HEK293T (cell line): ENCODE measurements at regions not wholly inside any gene's neighbourhood (a gene's known extent, or its start where the extent isn't known, plus 50 kb on each side); places are given as distances from the start of the nearest gene placed in this dataset.

Source experiments
- BHLHE40 ChIP-seq: fragments of 450-650 bp; IDR thresholded peaks from 2 replicates; pipeline ENCODE4 v1.6.1; 2016; ENCODE audit warnings: mild to moderate bottlenecking, moderate library complexity, borderline replicate concordance
- ELF4 ChIP-seq: fragments of 450-650 bp; IDR thresholded peaks from 2 replicates; pipeline ENCODE4 v1.6.1; 2017; ENCODE audit warnings: antibody characterized with exemption
- FOXA1 ChIP-seq: fragments of 450-650 bp; IDR thresholded peaks from 2 replicates; pipeline ENCODE4 v1.6.1; 2016; ENCODE audit warnings: mild to moderate bottlenecking
- FOXK2 ChIP-seq: fragments of 450-650 bp; IDR thresholded peaks from 2 replicates; pipeline ENCODE4 v1.6.1; 2016; ENCODE audit warnings: mild to moderate bottlenecking
- HDGF ChIP-seq: fragments of 450-650 bp; IDR thresholded peaks from 2 replicates; pipeline ENCODE4 v1.6.1; 2017; ENCODE audit warnings: antibody characterized with exemption, borderline replicate concordance
- L3MBTL2 ChIP-seq: fragments of 450-650 bp; conservative IDR thresholded peaks from 2 replicates; pipeline ENCODE4 v1.6.1; 2016; ENCODE audit warnings: mild to moderate bottlenecking
- NFRKB ChIP-seq: fragments of 450-650 bp; IDR thresholded peaks from 2 replicates; pipeline ENCODE4 v1.6.1; 2016; ENCODE audit warnings: mild to moderate bottlenecking, moderate library complexity
- PKNOX1 ChIP-seq: fragments of 450-650 bp; IDR thresholded peaks from 2 replicates; pipeline ENCODE4 v1.6.1; 2016
- SP1 ChIP-seq: fragments of 450-650 bp; IDR thresholded peaks from 2 replicates; pipeline ENCODE4 v1.6.1; 2017
- TARDBP ChIP-seq: fragments of 450-650 bp; IDR thresholded peaks from 2 replicates; pipeline ENCODE4 v1.6.1; 2016
- ZNF384 ChIP-seq: fragments of 450-650 bp; IDR thresholded peaks from 2 replicates; pipeline ENCODE4 v1.6.1; 2016

GRCh38 chrX:120749141-120749846 is 119.4 kb upstream of the C1GALT1C1 start:
- TF ChIP-seq BHLHE40 (no peak), NFRKB (no peak), TARDBP (no peak), HDGF (no peak), L3MBTL2 (no peak), ELF4 (no peak), ZNF384 (no peak), FOXK2 (no peak), SP1 (no peak), FOXA1 (no peak), PKNOX1 (no peak)
